Fibroblast of the aortic adventitia (primary cell): ENCODE measurements at regions not wholly inside any gene's neighbourhood (a gene's known extent, or its start where the extent isn't known, plus 50 kb on each side); places are given as distances from the start of the nearest gene placed in this dataset.

ENCODE experiments used
- DNase-seq: peaks from one replicate; pipeline ENCODE4 v3.0.0-alpha.2; 2010; ENCODE audit warnings: low read depth
- H3K4me3 ChIP-seq: 2 replicates; pipeline ENCODE4 v1.5.1; 2011; ENCODE audit warnings: low read depth, mild to moderate bottlenecking, control low read depth, low read length, moderate library complexity
- TF ChIP-seq, protein P1 (sequence below): IDR thresholded peaks from 2 replicates; pipeline ENCODE4 v1.5.1; 2011; ENCODE audit warnings: mild to moderate bottlenecking, low read length, control low read depth, inconsistent platforms; ENCODE audit not compliant: insufficient read depth

DNA sequence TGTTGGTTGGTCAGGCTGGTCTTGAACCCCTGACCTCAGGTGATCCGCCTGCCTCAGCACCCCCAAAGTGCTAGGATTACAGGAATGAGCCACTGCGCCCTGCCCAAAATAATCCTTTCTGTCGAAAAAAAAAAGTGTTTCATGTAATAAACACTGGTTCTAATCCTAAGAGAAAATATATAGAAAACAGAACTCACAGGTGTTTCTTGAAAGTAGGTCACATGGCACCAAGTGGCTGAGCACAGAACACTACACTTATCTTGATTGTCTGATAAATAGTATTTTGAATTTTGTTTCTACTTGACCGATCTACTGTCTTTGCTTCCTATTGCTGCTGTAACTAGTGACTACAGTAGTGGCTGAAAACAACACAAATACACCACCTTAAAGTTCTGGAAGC is 87.6 kb upstream of the SOD1 start:
- no peak overlapping the region for H3K4me3 ChIP-seq

DNA sequence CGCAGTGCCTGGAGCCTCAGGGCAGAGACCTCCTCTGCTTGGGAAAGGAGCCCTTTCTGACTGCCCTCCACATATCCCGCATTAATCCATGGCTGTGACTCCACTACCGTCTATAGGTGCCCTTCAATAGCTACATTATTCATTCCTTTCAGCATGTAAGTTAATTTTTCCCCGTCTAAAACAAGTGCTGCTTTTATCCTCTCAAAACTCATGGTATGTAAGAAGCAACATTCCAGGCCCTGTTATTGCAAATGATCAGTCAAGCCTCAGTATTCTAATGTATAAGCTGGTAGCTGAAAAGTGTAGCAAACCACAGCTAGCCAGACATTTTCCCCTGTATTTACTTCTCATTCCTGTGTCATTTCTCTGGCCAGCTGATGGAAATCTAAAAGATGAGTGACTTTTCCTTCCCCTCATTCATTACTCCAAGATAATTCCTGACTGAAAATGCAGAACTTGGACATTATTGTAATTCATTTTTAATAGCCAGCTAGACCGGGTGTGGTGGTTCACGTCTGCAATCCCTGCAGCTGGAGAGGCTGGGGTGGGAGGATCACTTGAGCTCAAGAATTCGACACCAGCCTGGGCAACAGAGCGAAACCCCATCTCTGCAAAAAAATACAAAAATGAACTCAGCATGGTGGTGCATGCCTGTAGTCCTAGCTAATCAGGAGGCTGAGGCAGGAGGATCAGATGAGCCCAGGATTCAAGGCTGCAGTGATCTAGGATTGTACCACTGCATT is 88.5 kb upstream of the SOD1 start:
- no peak for DNase-seq
- TF ChIP-seq, protein P1, sequence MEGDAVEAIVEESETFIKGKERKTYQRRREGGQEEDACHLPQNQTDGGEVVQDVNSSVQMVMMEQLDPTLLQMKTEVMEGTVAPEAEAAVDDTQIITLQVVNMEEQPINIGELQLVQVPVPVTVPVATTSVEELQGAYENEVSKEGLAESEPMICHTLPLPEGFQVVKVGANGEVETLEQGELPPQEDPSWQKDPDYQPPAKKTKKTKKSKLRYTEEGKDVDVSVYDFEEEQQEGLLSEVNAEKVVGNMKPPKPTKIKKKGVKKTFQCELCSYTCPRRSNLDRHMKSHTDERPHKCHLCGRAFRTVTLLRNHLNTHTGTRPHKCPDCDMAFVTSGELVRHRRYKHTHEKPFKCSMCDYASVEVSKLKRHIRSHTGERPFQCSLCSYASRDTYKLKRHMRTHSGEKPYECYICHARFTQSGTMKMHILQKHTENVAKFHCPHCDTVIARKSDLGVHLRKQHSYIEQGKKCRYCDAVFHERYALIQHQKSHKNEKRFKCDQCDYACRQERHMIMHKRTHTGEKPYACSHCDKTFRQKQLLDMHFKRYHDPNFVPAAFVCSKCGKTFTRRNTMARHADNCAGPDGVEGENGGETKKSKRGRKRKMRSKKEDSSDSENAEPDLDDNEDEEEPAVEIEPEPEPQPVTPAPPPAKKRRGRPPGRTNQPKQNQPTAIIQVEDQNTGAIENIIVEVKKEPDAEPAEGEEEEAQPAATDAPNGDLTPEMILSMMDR: no peak
- no peak overlapping the region for H3K4me3 ChIP-seq

More for the DNA sequence above, 87.6 kb upstream of the SOD1 start:
- DNase-seq: no peak
- TF ChIP-seq, protein P1: no peak

DNA sequence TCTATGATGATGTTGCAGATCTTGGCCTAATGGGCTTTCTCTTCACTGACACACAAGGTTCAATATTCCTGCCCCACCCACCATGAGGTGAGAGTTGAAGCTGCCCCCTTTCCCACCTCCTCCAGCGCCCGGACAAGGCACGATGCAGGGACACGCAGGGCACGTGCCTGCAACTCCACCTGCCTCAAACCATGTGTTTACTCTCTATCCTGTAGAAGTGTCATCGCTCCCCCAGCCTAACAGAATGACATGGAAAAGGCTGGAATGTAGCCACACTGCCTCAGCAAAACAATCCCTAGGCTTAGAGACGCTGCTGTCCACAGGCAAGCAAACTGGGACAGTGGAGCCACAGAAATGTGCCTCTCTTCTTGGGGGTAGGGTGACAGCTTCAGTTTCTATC is 92.9 kb upstream of the SOD1 start:
- TF ChIP-seq, protein P1: no peak
- H3K4me3 ChIP-seq: no peak overlapping the region
- DNase-seq: no peak

DNA sequence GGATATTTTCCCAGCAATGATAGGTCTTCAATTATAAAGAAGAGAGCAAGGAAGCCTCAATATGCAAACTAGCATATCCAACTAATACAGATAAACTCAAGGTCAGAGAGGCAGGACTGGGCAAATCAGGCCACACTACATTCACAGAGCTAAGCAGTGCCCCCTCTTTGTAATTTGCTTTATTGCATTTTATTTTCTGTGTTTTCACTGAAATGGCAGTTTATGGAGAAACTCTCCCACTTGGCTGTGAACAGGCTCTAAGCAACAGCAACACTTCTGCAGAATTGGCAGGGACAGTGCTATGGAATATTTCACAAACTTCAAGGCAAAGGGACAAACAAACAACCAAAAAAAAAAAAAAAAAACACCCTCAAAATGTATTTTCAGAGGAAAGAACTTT is 93.4 kb upstream of the SOD1 start:
- no peak overlapping the region for H3K4me3 ChIP-seq
- TF ChIP-seq, protein P1: peak; percentile 12
- no peak for DNase-seq

DNA sequence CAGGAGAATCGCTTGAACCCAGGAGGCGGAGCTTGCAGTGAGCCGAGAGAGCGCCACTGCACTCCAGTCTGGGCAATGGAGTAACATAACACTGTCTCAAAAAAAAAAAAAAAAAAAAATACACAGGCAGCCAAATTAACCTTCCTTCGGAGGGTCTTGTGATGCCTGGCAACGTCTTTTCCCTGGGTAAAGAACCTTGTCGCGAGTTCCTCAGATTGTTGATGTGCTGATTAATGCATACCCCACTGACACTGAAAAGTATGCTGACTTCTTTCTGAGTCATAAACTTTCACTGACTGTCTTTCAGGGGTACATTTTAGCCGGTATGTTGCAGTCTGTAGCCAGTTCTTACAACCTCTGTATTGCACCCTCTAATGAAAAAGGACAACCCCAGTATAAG is 95.1 kb upstream of the SOD1 start:
- TF ChIP-seq, protein P1: no peak
- H3K4me3 ChIP-seq: no peak overlapping the region
- DNase-seq: no peak

DNA sequence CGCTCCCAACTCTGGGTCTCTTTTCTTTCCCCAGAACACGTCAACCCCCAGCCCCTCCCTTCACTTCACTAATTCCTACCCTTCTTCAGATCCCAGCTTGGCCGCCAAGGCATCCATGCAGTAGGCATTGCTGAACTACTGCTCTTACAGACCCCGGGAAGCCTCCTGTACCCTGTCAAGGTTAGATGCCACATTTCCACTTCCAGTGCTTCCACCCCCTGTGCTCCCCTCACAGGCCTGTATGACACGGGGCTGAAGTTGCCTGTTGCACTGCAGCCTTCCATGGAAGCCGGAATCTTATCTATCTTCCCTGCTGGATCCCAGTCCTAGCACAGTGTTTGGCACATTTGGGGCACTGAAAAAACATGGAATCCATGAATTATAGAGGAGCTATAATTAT is 99.0 kb upstream of the SOD1 start:
- TF ChIP-seq, protein P1: no peak
- H3K4me3 ChIP-seq: no peak overlapping the region
- DNase-seq: no peak
